Mesenchymal stem cell (in vitro differentiated cells and primary cell): ENCODE measurements at regions not wholly inside any gene's neighbourhood (a gene's known extent, or its start where the extent isn't known, plus 50 kb on each side); places are given as distances from the start of the nearest gene placed in this dataset.

ENCODE experiments used
- DNase-seq: peaks from one replicate; pipeline ENCODE4 v3.0.0-alpha.2; 2013
- H2AFZ ChIP-seq: one replicate; pipeline ENCODE4 v1.6.1; 2013; ENCODE audit warnings: low read depth, mild to moderate bottlenecking, control low read depth, inconsistent platforms, low read length, moderate library complexity
- H2AK5ac ChIP-seq: 2 replicates; pipeline ENCODE4 v1.6.1; 2013; ENCODE audit warnings: low read length, moderate library complexity, mild to moderate bottlenecking, inconsistent platforms; ENCODE audit not compliant: severe bottlenecking
- H2BK120ac ChIP-seq: one replicate; pipeline ENCODE4 v1.6.1; 2013; ENCODE audit warnings: low read depth, mild to moderate bottlenecking, inconsistent platforms, low read length, moderate library complexity
- H2BK12ac ChIP-seq, 2 experiments: one replicate each; pipeline ENCODE4 v1.6.1; 2013; ENCODE audit warnings: inconsistent platforms in 2 of 2, low read length in 2 of 2, mild to moderate bottlenecking in 2 of 2, moderate library complexity in 2 of 2, control low read depth in 1 of 2
- H2BK15ac ChIP-seq: one replicate; pipeline ENCODE4 v1.6.1; 2013; ENCODE audit warnings: mild to moderate bottlenecking, low read depth, inconsistent platforms; ENCODE audit not compliant: poor library complexity, severe bottlenecking
- H2BK5ac ChIP-seq: 2 replicates; pipeline ENCODE4 v1.6.1; 2013; ENCODE audit warnings: low read depth, mild to moderate bottlenecking, low read length, control low read depth, inconsistent platforms; ENCODE audit not compliant: poor library complexity, severe bottlenecking
- H3K14ac ChIP-seq, 2 experiments: one replicate each; pipeline ENCODE4 v1.6.1; 2013; ENCODE audit warnings: inconsistent platforms in 2 of 2, low read length in 2 of 2, control low read depth in 1 of 2, mild to moderate bottlenecking in 1 of 2, moderate library complexity in 1 of 2
- H3K18ac ChIP-seq, 2 experiments: one replicate each; pipeline ENCODE4 v1.6.1; 2013; ENCODE audit warnings: inconsistent platforms in 2 of 2, low read length in 2 of 2, control low read depth in 1 of 2, low read depth in 1 of 2, mild to moderate bottlenecking in 1 of 2
- H3K23ac ChIP-seq, 2 experiments: one replicate each; pipeline ENCODE4 v1.6.1; 2013; ENCODE audit warnings: inconsistent platforms in 2 of 2, low read length in 2 of 2, mild to moderate bottlenecking in 2 of 2, moderate library complexity in 2 of 2, control low read depth in 1 of 2
- H3K27ac ChIP-seq: 2 replicates; pipeline ENCODE4 v1.5.1; 2013; ENCODE audit warnings: mild to moderate bottlenecking, moderate library complexity, low read length, control low read depth, inconsistent platforms; ENCODE audit not compliant: poor library complexity, severe bottlenecking
- H3K27me3 ChIP-seq, 2 experiments: 2 replicates each; pipeline versions ENCODE4 v1.6.1 to v1.7.0; 2013; ENCODE audit warnings: low read length in 2 of 2, mild to moderate bottlenecking in 2 of 2, moderate library complexity in 2 of 2, control low read depth in 1 of 2, inconsistent platforms in 1 of 2; ENCODE audit not compliant: control insufficient read depth in 1 of 2, insufficient read depth in 1 of 2
- H3K36me3 ChIP-seq, 2 experiments: 2 replicates each; pipeline versions ENCODE4 v1.6.1 to v1.7.0; 2013; ENCODE audit warnings: low read length in 2 of 2, control low read depth in 1 of 2, inconsistent platforms in 1 of 2, low read depth in 1 of 2, mild to moderate bottlenecking in 1 of 2; ENCODE audit not compliant: insufficient read depth in 2 of 2, control insufficient read depth in 1 of 2
- H3K4ac ChIP-seq, 2 experiments: one replicate each; pipeline ENCODE4 v1.6.1; 2013; ENCODE audit warnings: inconsistent platforms in 2 of 2, low read length in 2 of 2, mild to moderate bottlenecking in 2 of 2, moderate library complexity in 2 of 2, control low read depth in 1 of 2, low read depth in 1 of 2
- H3K4me1 ChIP-seq: 2 replicates; pipeline ENCODE4 v1.6.1; 2013; ENCODE audit warnings: low read depth, low read length, control low read depth; ENCODE audit not compliant: control insufficient read depth, insufficient read depth
- H3K4me2 ChIP-seq: 2 replicates; pipeline ENCODE4 v1.6.1; 2013; ENCODE audit warnings: low read length, mild to moderate bottlenecking, inconsistent platforms; ENCODE audit not compliant: poor library complexity, severe bottlenecking
- H3K4me3 ChIP-seq, 2 experiments: 2 replicates each; pipeline versions ENCODE4 v1.5.1 to v1.7.0; 2013; ENCODE audit warnings: low read length in 2 of 2, mild to moderate bottlenecking in 2 of 2, control low read depth in 1 of 2, low read depth in 1 of 2; ENCODE audit not compliant: insufficient read depth in 1 of 2
- H3K79me1 ChIP-seq: replicated peaks from 2 replicates; pipeline ENCODE4 v1.6.1; 2013; ENCODE audit warnings: mild to moderate bottlenecking, control low read depth, low read length, inconsistent platforms; ENCODE audit not compliant: poor library complexity, severe bottlenecking
- H3K9ac ChIP-seq: 2 replicates; pipeline ENCODE4 v1.7.0; 2013; ENCODE audit warnings: mild to moderate bottlenecking, low read length, moderate library complexity
- H3K9me3 ChIP-seq: 2 replicates; pipeline ENCODE4 v1.7.0; 2013; ENCODE audit warnings: mild to moderate bottlenecking, low read length; ENCODE audit not compliant: control insufficient read depth
- H4K8ac ChIP-seq: one replicate; pipeline ENCODE4 v1.6.1; 2013; ENCODE audit warnings: inconsistent platforms, mild to moderate bottlenecking, low read length, moderate library complexity
- H4K91ac ChIP-seq: one replicate; pipeline ENCODE4 v1.6.1; 2013; ENCODE audit warnings: mild to moderate bottlenecking, low read length, inconsistent platforms
- WGBS: methylation state at CpG from one replicate; pipeline ENCODE4 v1.1.7; 2013; ENCODE audit warnings: mixed read lengths; 5-methylcytosine and 5-hydroxymethylcytosine counted together

GRCh38 chr10:31142026-31142425 lies 110.4 kb upstream of the ZNF438 start:
- Histone ChIP-seq H2AK5ac (no peak overlapping the region), H3K27ac (peak overlapping the region; percentile 48), H3K36me3 (no peaks in the 10 kb centered on the region), H2BK120ac (no peak overlapping the region), H3K4me1 (peaks cover 9% of the 10 kb centered on the region), H3K27me3 (no peaks in the 10 kb centered on the region), H3K4me3 (no peak overlapping the region), H2BK5ac (no peak overlapping the region), H2BK15ac (no peak overlapping the region), H4K91ac (no peak overlapping the region), H3K18ac (no peak overlapping the region), H3K23ac (no peak overlapping the region), H3K4me2 (no peak overlapping the region), H3K79me1 (no peaks in the 10 kb centered on the region), H3K9me3 (no peaks in the 10 kb centered on the region), H2AFZ (no peak overlapping the region), H4K8ac (no peak overlapping the region), H2BK12ac (no peak overlapping the region), H3K14ac (no peak overlapping the region), H3K9ac (no peak overlapping the region), H3K4ac (no peak overlapping the region)
- 1% methylated on average over 4 of the region's 5 CpGs for WGBS
- peak; percentile 90 for DNase-seq

- no peak overlapping the region for H2AFZ ChIP-seq
- no peak overlapping the region for H3K4me3 ChIP-seq
- no peak overlapping the region for H3K9ac ChIP-seq
- WGBS = 91% methylated on average over 4 of the region's 5 CpGs
- H3K27me3 ChIP-seq = no peaks in the 10 kb centered on the region
- H3K14ac ChIP-seq = peak overlapping the region in 1 of 2 experiments; percentile 49
- peak overlapping the region; percentile 22 for H2BK120ac ChIP-seq
- peak overlapping the region; percentile 39 for H4K8ac ChIP-seq
- no peak overlapping the region for H2AK5ac ChIP-seq
- H3K79me1 ChIP-seq = no peaks in the 10 kb centered on the region
- H3K23ac ChIP-seq = no peak overlapping the region
- peak overlapping the region; percentile 51 to 67 for H3K18ac ChIP-seq
- no peaks in the 10 kb centered on the region for H3K36me3 ChIP-seq
- H2BK5ac ChIP-seq = no peak overlapping the region
- H3K4me2 ChIP-seq = no peak overlapping the region
- no peak overlapping the region for H3K27ac ChIP-seq
- H2BK15ac ChIP-seq = peak overlapping the region; percentile 75
- H4K91ac ChIP-seq = peak overlapping the region; percentile 78
- H3K4ac ChIP-seq = peak overlapping the region in 1 of 2 experiments; percentile 74
- peaks cover 9% of the 10 kb centered on the region for H3K4me1 ChIP-seq
- peak overlapping the region; percentile 87 to 93 for H2BK12ac ChIP-seq
- H3K9me3 ChIP-seq = no peaks in the 10 kb centered on the region
- no peak for DNase-seq
These were observed 111.8 kb upstream of the ZNF438 start for GRCh38 chr10:31143331-31143935.

GRCh38 chr10:31145986-31146385 lies 114.3 kb upstream of the ZNF438 start:
- no peak overlapping the region for H2BK15ac ChIP-seq
- H2AFZ ChIP-seq = no peak overlapping the region
- 86% methylated on average over 5 of the region's 5 CpGs for WGBS
- H3K4ac ChIP-seq = peak overlapping the region; percentile 25 to 45
- no peaks in the 10 kb centered on the region for H3K27me3 ChIP-seq
- peak overlapping the region; percentile 4 for H3K9ac ChIP-seq
- H2BK5ac ChIP-seq = no peak overlapping the region
- H3K4me2 ChIP-seq = no peak overlapping the region
- H3K9me3 ChIP-seq = no peaks in the 10 kb centered on the region
- H3K27ac ChIP-seq = no peak overlapping the region
- H2BK12ac ChIP-seq = peak overlapping the region; percentile 91 to 97
- H3K36me3 ChIP-seq = no peaks in the 10 kb centered on the region
- no peak overlapping the region for H2AK5ac ChIP-seq
- peak overlapping the region; percentile 71 for H4K91ac ChIP-seq
- H4K8ac ChIP-seq = peak overlapping the region; percentile 73
- H3K4me1 ChIP-seq = peaks cover 9% of the 10 kb centered on the region
- H3K23ac ChIP-seq = no peak overlapping the region
- DNase-seq = no peak
- no peak overlapping the region for H3K4me3 ChIP-seq
- H2BK120ac ChIP-seq = peak overlapping the region; percentile 46
- no peaks in the 10 kb centered on the region for H3K79me1 ChIP-seq
- peak overlapping the region in 1 of 2 experiments; percentile 61 for H3K14ac ChIP-seq
- peak overlapping the region; percentile 66 to 93 for H3K18ac ChIP-seq

GRCh38 chr10:31146491-31147209 lies 115.0 kb upstream of the ZNF438 start:
- Histone ChIP-seq H4K8ac (peak overlapping the region; percentile 73), H3K27ac (no peak overlapping the region), H3K79me1 (no peaks in the 10 kb centered on the region), H3K4me3 (no peak overlapping the region), H3K4me1 (peaks cover 7% of the 10 kb centered on the region), H2BK120ac (peak overlapping the region; percentile 69), H3K23ac (no peak overlapping the region), H3K36me3 (no peaks in the 10 kb centered on the region), H2AK5ac (no peak overlapping the region), H3K9me3 (no peaks in the 10 kb centered on the region), H2BK12ac (peak overlapping the region; percentile 91 to 95), H3K9ac (peak overlapping the region; percentile 4), H2BK15ac (peak overlapping the region; percentile 73), H2AFZ (no peak overlapping the region), H3K4ac (peak overlapping the region; percentile 25 to 45), H3K27me3 (no peaks in the 10 kb centered on the region), H3K18ac (peak overlapping the region; percentile 83 to 93), H3K14ac (no peak overlapping the region), H3K4me2 (no peak overlapping the region), H4K91ac (peak overlapping the region; percentile 76), H2BK5ac (no peak overlapping the region)
- peak; percentile 90 for DNase-seq
- WGBS = 42% methylated on average over 19 of the region's 21 CpGs
